ENCODE measurements at regions not wholly inside any gene's neighbourhood (a gene's known extent, or its start where the extent isn't known, plus 50 kb on each side); places are given as distances from the start of the nearest gene placed in this dataset.

DNA sequence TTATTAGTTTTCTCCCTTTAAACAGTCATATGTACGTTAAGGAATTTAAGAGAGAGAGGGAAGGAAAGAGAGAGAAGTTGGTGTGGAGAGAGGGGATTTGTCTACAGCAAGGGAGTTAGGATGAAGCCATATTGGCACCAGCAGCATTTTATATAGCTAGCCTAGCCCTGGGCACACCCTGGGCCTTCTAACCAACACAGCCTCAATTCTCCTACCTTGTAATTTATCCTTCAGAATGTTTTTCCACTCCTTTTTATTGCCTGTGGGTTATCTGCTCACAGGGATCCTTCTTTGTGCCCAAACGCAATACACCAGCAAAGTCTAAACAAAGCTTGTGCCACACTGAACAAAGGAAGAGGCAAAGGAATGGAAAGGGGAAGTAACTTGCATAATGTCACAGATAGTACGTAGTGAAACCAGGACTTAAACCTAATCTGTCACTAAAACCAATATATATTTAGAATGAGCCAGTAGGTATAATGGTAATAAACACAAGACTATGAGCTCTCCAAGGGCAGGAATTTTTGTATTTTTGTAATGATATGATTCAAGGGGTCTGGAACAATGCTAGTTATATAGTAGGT lies 613.8 kb upstream of the TENM4 start:
- H3K36me3 ChIP-seq (ENCODE audit: control insufficient read depth, insufficient read depth, low read length): no peaks in the 10 kb centered on the region
- H4K5ac ChIP-seq (ENCODE audit: low read depth, low read length): no peak overlapping the region
- H3K27me3 ChIP-seq (ENCODE audit: control insufficient read depth, insufficient read depth, low read length): no peaks in the 10 kb centered on the region; the same call in 1 of the 2 replicates
- ChIA-PET CTCF (no interaction called here), POLR2A (ENCODE audit: unreplicated experiment) (no interaction called here)
- H3K9ac ChIP-seq (ENCODE audit: low read depth, low read length): no peak overlapping the region
- no peak for ATAC-seq (ENCODE audit: low read depth)
- H3K56ac ChIP-seq (ENCODE audit: extremely low read depth, insufficient read depth, low read length): no peak overlapping the region
- no peaks in the 10 kb centered on the region for H3K79me1 ChIP-seq (ENCODE audit: low read depth in 1 of 2, low read length in 2 of 2)
- H4K20me1 ChIP-seq (ENCODE audit: insufficient read depth, low read length): no peaks in the 10 kb centered on the region
- no peak overlapping the region for H4K8ac ChIP-seq (ENCODE audit: low read depth in 2 of 2, low read length in 2 of 2)
- no peak overlapping the region for H4K91ac ChIP-seq (ENCODE audit: insufficient read depth, low read depth, low read length)
- H3K4me3 ChIP-seq (ENCODE audit: insufficient read depth, low read depth, low read length): no peak overlapping the region
- TF ChIP-seq POLR2A (IDR thresholded peaks at IDR 0.05; ENCODE audit: low read depth, low read length) (no peak), RFX5 (IDR thresholded peaks at IDR 0.05; ENCODE audit: low read depth, low read length) (no peak), CTCF (conservative IDR thresholded peaks at IDR 0.05; ENCODE audit: low read depth, low read length) (no peak)
- TF ChIP-seq, protein P1, sequence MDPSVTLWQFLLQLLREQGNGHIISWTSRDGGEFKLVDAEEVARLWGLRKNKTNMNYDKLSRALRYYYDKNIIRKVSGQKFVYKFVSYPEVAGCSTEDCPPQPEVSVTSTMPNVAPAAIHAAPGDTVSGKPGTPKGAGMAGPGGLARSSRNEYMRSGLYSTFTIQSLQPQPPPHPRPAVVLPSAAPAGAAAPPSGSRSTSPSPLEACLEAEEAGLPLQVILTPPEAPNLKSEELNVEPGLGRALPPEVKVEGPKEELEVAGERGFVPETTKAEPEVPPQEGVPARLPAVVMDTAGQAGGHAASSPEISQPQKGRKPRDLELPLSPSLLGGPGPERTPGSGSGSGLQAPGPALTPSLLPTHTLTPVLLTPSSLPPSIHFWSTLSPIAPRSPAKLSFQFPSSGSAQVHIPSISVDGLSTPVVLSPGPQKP (IDR thresholded peaks at IDR 0.05; ENCODE audit: borderline replicate concordance, low read depth, low read length): no peak
- no peak overlapping the region for H3K14ac ChIP-seq (replicated peaks; ENCODE audit: low read depth, low read length)
- dilution Hi-C loops (cut with HindIII; ENCODE audit: low sequenced_read_pairs, unreplicated experiment): no loop called here
- no peak overlapping the region for H2AK9ac ChIP-seq (replicated peaks; ENCODE audit: low read depth, low read length, poor library complexity)
- intact Hi-C loops (cut with micrococcal nuclease): no loop called here
- H2BK5ac ChIP-seq (ENCODE audit: low read depth, low read length, poor library complexity, severe bottlenecking): no peak overlapping the region
- no peak overlapping the region for H2BK20ac ChIP-seq (ENCODE audit: low read depth, low read length)
- no peaks in the 10 kb centered on the region for H3K9me1 ChIP-seq (ENCODE audit: insufficient read depth, low read length)
- H2AK5ac ChIP-seq (ENCODE audit: low read depth, low read length): no peak overlapping the region
- no peak overlapping the region for H3K18ac ChIP-seq (ENCODE audit: low read depth, low read length)
- H3K27ac ChIP-seq (ENCODE audit: insufficient read depth, low read length): no peak overlapping the region
- no TSS peak for BruUV-seq (replicated peaks)
- H2AFZ ChIP-seq (replicated peaks; ENCODE audit: low read length, poor library complexity): no peak overlapping the region
- in situ Hi-C loops (cut with MboI; ENCODE audit: low sequenced_read_pairs): no loop called here
- H3K4me1 ChIP-seq (ENCODE audit: control insufficient read depth, insufficient read depth, low read length): no peaks in the 10 kb centered on the region
- H3K23ac ChIP-seq (ENCODE audit: low read depth, low read length): no peak overlapping the region
- no CpG with 5 or more reads among the region's 3 CpGs for WGBS, 2 experiments (ENCODE audit: extremely low coverage in 2 of 2, insufficient read length in 1 of 2)
- H3K4me2 ChIP-seq (ENCODE audit: low read depth, low read length): no peak overlapping the region
- no peak overlapping the region for H2BK15ac ChIP-seq (ENCODE audit: low read depth, low read length)
- no peak overlapping the region for H3K4ac ChIP-seq (ENCODE audit: low read depth, low read length)
- H3K9me3 ChIP-seq (ENCODE audit: control insufficient read depth, insufficient read depth, low read length): no peaks in the 10 kb centered on the region
- H2BK120ac ChIP-seq (ENCODE audit: low read depth, low read length): no peak overlapping the region
- no peak for DNase-seq
